Hepatic stellate cell (primary cell): ENCODE measurements at regions not wholly inside any gene's neighbourhood (a gene's known extent, or its start where the extent isn't known, plus 50 kb on each side); places are given as distances from the start of the nearest gene placed in this dataset.
"Not testable (repeated sequence)": the region's sequence is repeated elsewhere in the genome, so short reads cannot be mapped to it uniquely, and the experiment has no call there.

ENCODE experiments used
- DNase-seq: peaks from one replicate; pipeline ENCODE4 v3.0.0; 2011; ENCODE audit warnings: low spot score

DNA sequence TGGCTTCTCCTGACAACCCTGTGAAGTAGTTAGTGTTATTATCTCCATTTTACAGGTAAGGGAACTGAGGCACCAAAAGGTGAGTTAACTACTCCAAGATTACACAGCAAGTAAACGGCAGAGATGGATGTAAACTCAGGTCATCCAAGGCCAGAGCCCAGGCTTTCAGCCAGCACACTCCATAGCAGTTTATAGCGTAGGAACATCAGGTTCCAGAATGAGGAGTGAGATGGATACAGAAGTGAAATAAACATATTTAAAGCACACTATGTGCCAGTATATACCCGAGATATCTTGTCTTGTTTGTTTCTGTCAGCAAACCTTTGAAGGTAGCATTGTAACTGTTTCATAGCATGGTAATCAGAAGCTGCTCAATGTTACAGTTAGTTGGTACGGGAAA lies 279.0 kb downstream of the OXSM start:
- DNase-seq, result no peak

- DNase-seq, result no peak
Observed at GRCh38 chr3:26070854-26071253, 281.0 kb downstream of the OXSM start.

GRCh38 chr3:26074080-26074479 lies 284.2 kb downstream of the OXSM start:
- no peak for DNase-seq

DNA sequence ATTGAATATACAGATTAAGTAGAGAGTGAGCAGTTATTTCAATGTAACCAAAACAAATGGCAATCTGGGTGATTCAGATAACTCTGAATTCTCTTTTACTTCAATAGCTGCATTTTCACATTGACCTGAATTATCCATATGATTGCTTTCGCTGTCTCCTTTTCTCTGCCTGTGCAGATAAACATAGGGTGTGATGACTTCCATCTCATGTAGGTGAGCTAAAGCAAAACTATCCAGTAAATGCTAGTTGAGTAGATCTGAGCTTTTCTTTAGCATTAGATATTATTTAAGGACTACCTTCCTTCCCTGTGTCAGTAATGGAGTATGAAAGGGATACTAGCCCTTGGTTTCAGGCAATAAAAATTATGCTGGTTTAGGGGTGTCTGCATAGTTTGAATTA lies 288.6 kb downstream of the OXSM start:
- DNase-seq, result no peak

- no peak for DNase-seq
Observed at GRCh38 chr3:26081166-26081565, 291.3 kb downstream of the OXSM start.

DNA sequence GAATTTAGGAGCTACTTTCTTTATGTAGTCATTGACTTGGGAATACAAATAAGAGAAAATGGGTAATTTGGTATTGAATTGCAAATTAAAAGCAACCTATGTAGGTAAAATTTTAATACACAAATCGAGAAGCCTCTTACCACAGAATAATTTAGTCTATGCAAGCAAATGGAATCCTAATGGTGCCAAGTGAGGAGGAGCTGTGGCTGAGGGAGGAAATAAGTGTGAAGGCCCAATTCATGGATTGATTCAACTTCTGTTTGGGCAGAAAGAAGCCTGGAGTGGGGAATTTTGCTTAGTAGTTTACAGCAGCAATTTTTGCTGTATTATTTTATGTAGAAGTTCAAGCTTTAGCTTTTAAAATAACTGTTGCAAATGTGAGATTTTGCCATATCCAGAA lies 291.9 kb downstream of the OXSM start:
- DNase-seq, result no peak

DNA sequence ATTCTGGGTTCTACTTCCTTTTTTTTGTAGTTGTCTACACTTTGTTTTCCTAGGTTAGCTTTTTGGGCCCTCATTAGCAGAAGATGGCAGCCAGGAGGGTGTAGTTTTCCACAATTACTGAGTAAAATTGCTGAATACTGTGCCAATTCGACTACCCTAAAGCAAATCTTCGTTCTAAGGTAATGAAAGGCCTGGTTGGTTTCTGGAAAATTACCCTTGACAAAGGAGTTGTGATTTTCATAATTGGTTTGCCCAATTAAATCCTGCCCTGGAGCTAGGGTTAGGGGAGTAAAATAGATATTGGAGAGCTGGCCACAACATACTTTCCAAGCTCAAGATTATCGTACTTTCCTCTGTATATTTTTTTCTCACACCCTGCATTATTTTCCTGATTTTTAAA lies 293.0 kb downstream of the OXSM start:
- no peak for DNase-seq

- DNase-seq, result no peak
Observed at GRCh38 chr3:26084629-26085028, 294.7 kb downstream of the OXSM start.

GRCh38 chr3:26087751-26088150 lies 297.9 kb downstream of the OXSM start:
- DNase-seq, result no peak

- no peak for DNase-seq
Observed at GRCh38 chr3:26089249-26089648, 299.4 kb downstream of the OXSM start.

DNA sequence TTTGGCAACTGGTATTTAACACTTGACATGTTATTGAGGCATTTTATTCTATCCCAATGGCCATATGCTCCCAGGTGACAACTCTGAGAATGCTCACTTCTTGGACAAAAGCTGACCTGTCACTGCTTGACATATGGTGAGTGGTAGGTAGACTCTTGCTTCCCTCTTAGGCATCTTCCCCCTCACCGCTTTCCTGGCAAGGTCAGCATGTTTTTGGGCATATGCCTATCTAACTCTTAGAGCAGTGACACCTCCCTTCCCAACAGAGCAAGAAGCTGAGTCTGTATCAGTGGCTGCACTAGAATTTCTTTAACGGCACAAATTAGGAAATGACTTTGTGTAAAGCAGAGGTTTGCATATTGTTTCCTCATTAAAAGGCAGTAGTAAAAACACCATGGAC lies 300.7 kb downstream of the OXSM start:
- no peak for DNase-seq

GRCh38 chr3:26091096-26091495 lies 301.2 kb downstream of the OXSM start:
- no peak for DNase-seq

- no peak for DNase-seq
Observed at GRCh38 chr3:26091626-26092025, 301.7 kb downstream of the OXSM start.

- DNase-seq, result not testable (repeated sequence)
Observed at GRCh38 chr3:26097111-26097510, 307.2 kb downstream of the OXSM start.

DNA sequence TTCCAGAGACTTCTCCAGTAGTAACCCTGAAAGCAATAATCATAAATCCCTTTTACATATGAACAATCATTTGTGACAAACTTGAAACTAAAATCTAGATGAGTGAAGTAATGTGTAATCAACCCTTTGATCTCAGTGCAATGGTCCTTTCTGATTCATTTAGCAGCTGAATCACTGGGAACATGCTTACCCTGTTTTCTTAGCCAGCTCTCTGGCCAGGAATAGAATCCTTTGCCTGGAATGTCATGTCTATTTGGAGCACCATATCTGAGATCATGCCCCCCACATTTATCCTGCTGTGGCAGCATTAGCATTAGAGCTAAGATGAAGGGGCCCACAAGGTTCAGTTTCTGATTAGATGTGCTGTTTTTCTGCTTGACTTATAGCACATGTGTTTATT lies 309.8 kb downstream of the OXSM start:
- DNase-seq, result no peak

GRCh38 chr3:26100176-26100575 lies 310.3 kb downstream of the OXSM start:
- no peak for DNase-seq

GRCh38 chr3:26102376-26102775 lies 312.5 kb downstream of the OXSM start:
- DNase-seq, result no peak

- no peak for DNase-seq
Observed at GRCh38 chr3:26104851-26105251, 315.0 kb downstream of the OXSM start.

- no peak for DNase-seq
Observed at GRCh38 chr3:26105261-26105660, 315.4 kb downstream of the OXSM start.

DNA sequence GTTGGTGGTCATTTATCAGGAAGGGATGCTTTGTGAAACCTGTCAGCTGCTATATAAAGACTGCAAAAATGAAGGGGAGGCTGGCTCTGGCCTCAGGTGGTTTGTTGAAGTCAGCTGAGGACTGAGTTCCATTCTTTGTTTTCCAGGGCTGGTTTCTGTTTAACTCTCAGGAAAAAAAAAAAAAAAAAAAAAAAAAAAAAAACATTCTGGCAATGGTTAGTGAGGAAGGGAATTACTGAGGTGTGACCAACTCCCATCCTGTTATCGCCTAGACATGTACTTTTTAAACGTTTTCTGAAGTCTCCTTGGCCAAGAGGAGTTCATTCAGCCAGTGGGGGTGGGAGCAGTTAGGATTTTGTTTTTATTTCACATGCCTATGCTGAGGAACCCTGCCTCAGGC lies 316.3 kb downstream of the OXSM start:
- no peak for DNase-seq

DNA sequence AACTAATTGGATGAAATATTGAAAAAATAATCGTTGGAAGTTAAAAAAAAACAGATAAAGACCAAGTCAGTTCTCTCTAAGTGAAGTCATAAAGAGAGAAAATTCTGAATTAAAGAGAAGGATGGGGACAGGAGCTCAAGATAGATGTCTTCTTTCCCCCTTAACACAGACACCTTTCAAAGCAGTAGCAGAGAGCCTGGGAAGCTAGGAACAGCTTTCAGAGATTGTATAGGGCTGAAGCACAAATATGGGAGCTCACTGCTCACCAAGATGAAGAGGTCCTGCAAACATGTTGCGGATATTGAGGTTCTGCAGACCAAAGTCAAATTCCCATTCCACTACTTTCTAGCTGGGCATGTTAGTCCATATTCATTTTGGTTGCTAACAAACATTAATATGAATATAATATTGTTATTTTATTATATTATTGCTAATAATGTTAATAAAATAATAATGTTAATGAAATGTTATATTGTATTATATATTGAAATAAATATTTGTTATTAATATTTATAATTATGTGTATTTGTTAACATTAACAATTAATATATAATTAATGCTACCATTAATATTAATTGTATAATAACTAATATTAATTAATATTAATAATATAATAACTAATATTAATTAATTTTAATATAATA lies 319.1 kb downstream of the OXSM start:
- DNase-seq, result no peak

DNA sequence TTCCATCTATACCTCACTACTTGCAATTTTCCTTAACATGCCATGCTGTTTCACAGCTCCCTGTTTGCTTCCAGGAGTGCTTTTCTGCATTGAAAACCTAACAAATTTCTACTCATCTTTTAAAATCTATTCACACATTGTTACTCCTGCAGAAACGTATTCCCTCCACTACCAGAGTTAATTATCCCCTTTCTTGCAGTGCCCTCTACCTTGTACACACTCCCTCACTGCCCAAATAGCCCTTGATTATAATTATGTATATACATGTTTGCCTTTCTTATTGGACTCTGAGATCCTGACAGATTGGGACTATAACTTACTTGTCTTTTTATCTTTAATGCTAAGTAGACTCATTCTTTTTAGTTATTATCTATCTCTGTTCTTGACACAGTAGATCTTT lies 325.0 kb downstream of the OXSM start:
- DNase-seq, result no peak

DNA sequence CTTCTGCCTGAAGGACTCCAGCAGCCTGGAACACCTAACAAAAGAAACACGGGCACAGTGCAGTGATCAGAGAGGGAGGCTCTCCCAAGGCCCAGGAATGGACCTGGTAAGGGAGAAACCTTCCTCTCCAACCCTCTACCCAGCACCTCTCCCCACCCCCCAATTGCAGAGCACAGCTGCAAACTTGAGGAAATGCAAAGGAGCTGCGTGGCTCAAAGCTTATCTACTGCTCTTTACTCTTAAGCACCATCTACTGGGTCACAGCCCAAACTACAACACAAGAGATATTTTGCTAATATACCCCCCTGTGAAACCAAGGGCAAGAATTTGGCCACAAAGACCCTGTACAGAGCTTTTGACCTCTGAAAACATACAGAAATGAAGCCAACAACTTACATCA lies 328.3 kb downstream of the OXSM start:
- no peak for DNase-seq

DNA sequence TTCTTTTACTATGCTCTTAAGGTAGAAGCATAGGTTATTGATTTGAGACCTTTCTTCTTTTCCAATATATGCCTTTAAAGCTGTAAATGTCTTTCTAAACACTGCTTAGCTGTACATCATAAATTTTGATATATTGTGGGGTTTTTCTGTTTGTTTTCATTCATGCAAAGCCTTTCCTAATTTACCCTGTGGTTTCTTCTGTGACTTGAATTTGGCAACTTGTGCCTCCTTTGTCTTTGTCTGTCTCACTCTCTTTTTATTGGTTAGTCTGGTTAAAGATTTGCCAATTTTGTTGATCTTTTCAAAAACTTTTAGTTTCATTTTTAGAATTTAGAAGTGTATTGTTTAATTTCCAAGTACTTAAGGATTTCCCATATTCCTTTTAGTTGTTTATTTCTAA lies 343.1 kb downstream of the OXSM start:
- no peak for DNase-seq

- DNase-seq, result no peak
Observed at GRCh38 chr3:26141296-26141695, 351.4 kb downstream of the OXSM start.
